Mucosa of stomach (tissue), 1 donor: ENCODE measurements at regions not wholly inside any gene's neighbourhood (a gene's known extent, or its start where the extent isn't known, plus 50 kb on each side); places are given as distances from the start of the nearest gene placed in this dataset.

ENCODE experiments used
- H3K27me3 ChIP-seq: one replicate; pipeline ENCODE4 v1.7.0; 2013; ENCODE audit warnings: mild to moderate bottlenecking, low read length; ENCODE audit not compliant: control insufficient read depth, insufficient read depth
- H3K36me3 ChIP-seq: one replicate; pipeline ENCODE4 v1.7.0; 2013; ENCODE audit warnings: low read length; ENCODE audit not compliant: control insufficient read depth, insufficient read depth
- H3K4me1 ChIP-seq: one replicate; pipeline ENCODE4 v1.7.0; 2013; ENCODE audit warnings: mild to moderate bottlenecking, low read length; ENCODE audit not compliant: control insufficient read depth, insufficient read depth
- H3K4me3 ChIP-seq: one replicate; pipeline ENCODE4 v1.7.0; 2013; ENCODE audit warnings: low read length
- H3K9ac ChIP-seq: one replicate; pipeline ENCODE4 v1.7.0; 2013; ENCODE audit warnings: mild to moderate bottlenecking, low read length, moderate library complexity
- H3K9me3 ChIP-seq: one replicate; pipeline ENCODE4 v1.7.0; 2013; ENCODE audit warnings: mild to moderate bottlenecking, low read length, moderate library complexity; ENCODE audit not compliant: control insufficient read depth
- donor health status: Pancreatic carcinoma.

DNA sequence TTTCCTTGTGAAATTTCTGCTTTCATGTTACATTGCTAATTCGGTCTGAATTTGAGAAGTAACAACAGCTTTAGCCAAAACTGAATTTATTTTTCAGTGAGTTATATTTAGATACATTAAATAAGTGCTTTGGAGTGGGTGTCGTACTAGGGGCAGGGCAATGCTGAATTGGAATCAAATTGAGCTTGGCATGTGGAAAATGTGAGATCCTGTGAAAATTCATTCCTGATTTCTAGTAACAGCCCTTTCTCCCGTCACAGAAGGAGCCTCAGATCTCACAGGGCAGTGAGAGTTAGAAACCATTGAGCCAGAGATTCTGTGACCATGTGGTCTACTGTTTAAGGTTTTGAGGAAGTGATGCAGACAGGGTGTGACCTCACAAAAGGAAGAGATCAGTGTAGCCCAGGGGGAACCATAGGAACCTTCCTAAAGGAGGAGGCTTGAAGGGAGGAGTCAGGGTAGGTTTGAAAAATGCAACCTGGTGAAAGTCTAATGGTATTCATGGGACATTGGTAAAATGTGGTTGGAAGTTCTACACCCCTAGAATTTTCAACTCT lies 1136.8 kb downstream of the AACS start:
- Histone ChIP-seq H3K4me3 (no peak overlapping the region), H3K9ac (no peak overlapping the region), H3K27me3 (no peaks in the 10 kb centered on the region), H3K36me3 (no peaks in the 10 kb centered on the region), H3K4me1 (no peaks in the 10 kb centered on the region), H3K9me3 (no peaks in the 10 kb centered on the region)

DNA sequence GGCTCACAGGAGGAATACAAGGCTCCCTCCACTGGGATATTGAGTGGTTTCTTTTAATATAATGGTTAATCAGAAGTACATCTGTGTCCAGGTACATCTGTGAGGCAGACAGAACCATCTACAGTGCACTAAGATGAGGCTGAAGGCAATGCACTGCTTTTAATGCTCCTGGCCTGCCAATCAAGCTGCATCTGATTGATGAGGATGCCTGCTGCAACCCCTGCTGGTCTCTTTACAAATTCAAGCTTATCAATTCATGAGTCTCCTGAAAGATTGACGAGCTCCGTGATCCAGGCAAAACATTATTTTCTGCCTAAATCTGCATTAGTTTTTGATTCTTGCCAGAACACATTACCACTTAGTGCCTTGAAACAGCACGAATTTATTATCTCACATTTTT lies 1139.1 kb downstream of the AACS start:
- no peaks in the 10 kb centered on the region for H3K27me3 ChIP-seq
- H3K4me1 ChIP-seq = no peaks in the 10 kb centered on the region
- no peaks in the 10 kb centered on the region for H3K9me3 ChIP-seq
- H3K36me3 ChIP-seq = no peaks in the 10 kb centered on the region
- no peak overlapping the region for H3K4me3 ChIP-seq
- no peak overlapping the region for H3K9ac ChIP-seq

DNA sequence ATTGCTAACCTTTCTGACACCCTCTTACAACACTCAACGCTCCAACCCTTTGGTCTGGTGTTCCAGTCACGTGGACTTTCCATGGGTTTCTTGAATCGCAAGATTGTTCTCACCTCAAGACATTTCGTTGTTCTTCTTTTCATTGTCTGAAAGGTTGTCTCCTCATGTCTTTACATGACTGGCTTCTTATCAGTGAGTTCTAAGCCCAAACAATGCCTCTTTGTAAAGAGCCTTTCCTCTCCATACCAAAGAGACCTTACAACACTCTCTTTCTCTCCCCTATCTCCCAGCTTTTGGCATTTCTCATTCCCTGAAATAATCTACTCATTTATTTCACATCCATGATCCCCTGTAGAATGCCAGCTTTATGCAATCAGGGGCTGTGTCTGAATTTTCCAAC lies 1144.8 kb downstream of the AACS start:
- Histone ChIP-seq H3K27me3 (no peaks in the 10 kb centered on the region), H3K36me3 (no peaks in the 10 kb centered on the region), H3K9me3 (no peaks in the 10 kb centered on the region), H3K4me3 (no peak overlapping the region), H3K9ac (no peak overlapping the region), H3K4me1 (no peaks in the 10 kb centered on the region)

DNA sequence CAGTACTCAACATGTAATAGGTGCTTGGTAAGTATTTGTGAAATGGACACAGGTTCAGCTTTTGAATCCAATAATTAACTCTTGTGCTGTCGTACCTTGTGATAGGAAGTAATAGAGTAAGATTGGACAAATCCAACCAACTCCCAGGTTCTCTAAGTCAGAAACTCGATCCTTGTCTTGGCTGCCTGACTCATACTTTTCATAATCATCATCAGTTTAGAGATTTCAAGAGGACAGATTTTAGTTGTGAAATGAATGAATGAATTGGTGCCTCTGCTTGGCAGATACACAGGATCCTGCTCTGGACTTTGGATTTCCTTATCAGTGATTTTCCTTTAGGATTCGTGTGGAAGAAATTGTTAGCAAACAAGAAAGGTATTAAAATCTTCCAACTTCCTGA lies 1145.2 kb downstream of the AACS start:
- no peaks in the 10 kb centered on the region for H3K9me3 ChIP-seq
- no peaks in the 10 kb centered on the region for H3K27me3 ChIP-seq
- no peaks in the 10 kb centered on the region for H3K36me3 ChIP-seq
- no peak overlapping the region for H3K9ac ChIP-seq
- H3K4me1 ChIP-seq = no peaks in the 10 kb centered on the region
- H3K4me3 ChIP-seq = no peak overlapping the region

DNA sequence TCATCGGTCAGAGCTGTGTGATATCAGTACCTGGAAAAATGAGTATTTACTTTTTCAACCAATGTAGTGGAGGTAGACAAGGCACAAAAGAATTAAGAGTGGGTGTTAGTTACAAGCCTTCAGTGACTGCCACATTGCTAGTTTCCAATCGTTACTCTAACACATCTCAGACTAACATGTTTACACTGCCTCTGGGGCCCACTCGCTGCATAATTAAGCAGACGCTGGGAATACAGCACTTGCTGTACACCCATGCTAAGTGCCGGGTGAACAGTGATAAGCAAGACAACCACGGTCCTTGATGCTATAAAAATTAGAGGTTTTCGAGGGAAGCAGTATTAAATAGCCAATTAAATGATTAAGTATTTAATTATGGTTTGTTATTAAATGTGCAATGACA lies 1147.6 kb downstream of the AACS start:
- H3K9me3 ChIP-seq = no peaks in the 10 kb centered on the region
- H3K4me3 ChIP-seq = no peak overlapping the region
- H3K27me3 ChIP-seq = no peaks in the 10 kb centered on the region
- no peaks in the 10 kb centered on the region for H3K4me1 ChIP-seq
- no peaks in the 10 kb centered on the region for H3K36me3 ChIP-seq
- no peak overlapping the region for H3K9ac ChIP-seq

DNA sequence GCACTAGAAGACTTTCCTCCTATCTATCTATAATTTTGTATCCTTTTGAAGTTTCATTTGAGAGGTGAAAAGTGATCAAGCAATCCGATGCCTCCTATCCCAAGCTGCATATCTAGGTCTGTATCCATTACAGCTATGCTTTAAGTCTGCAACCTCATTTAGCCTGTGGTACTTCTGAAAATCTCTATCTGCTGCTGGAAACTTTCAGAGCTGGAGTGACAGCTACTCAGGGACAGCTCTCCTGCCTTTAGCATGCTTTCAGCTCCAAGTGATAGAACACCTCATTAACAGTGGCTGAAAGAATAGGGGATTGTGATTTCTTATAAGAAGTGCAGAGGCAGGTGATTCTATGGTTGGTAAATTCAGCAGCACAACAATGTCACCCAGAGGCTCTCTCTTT lies 1153.5 kb downstream of the AACS start:
- H3K4me3 ChIP-seq = no peak overlapping the region
- no peaks in the 10 kb centered on the region for H3K36me3 ChIP-seq
- no peaks in the 10 kb centered on the region for H3K4me1 ChIP-seq
- H3K27me3 ChIP-seq = no peaks in the 10 kb centered on the region
- H3K9ac ChIP-seq = no peak overlapping the region
- H3K9me3 ChIP-seq = no peaks in the 10 kb centered on the region

DNA sequence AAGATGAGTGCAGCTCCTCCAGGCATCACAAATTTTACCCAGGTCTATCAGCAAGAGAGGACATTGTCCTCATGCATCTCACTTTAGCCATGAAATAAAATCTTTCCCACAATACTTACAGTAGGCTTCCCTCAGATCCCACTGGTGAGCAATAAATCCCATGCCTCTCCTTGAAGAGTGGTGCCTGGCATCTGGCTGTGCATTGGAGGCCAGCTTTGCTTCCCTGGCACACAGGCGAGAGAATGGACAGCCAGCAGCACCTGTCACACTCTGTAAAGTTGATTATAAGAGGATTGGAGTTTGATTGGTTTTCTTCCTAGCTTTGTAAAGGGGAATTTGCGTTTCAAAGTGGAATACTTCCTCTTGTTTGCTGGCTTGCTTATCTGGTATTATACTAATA lies 1153.9 kb downstream of the AACS start:
- Histone ChIP-seq H3K27me3 (no peaks in the 10 kb centered on the region), H3K9me3 (no peaks in the 10 kb centered on the region), H3K9ac (no peak overlapping the region), H3K36me3 (no peaks in the 10 kb centered on the region), H3K4me3 (no peak overlapping the region), H3K4me1 (no peaks in the 10 kb centered on the region)

DNA sequence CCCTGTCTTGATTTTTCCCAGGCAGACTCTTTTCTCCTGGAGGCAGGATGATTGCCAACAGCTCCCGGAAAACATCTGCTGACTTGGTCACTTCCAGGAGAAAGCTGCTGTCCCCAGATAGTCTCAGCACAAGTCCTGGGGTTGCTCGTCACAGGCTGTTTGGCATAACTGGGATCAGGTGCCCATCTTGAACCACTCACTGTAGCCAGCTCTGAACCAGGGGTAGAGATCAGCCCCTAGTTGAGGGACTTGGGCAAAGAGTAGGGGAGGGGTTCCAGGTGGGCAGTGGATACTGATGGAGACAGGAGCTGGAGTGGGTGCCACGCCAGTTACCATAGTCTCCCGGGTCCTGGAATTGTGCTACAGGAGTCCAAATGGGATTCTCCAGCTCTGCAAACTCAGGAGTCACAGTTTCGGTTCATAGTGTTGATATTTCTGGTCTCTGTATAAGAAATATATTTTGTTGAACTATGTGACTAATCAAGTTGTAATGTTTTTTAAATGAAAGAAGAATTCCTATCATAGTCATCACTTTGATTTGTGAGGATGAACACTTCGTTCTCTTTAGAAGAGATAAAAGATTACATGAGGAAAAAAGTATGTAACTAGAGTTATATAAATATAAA lies 1154.5 kb downstream of the AACS start:
- H3K27me3 ChIP-seq = no peaks in the 10 kb centered on the region
- H3K9ac ChIP-seq = no peak overlapping the region
- H3K9me3 ChIP-seq = no peaks in the 10 kb centered on the region

DNA sequence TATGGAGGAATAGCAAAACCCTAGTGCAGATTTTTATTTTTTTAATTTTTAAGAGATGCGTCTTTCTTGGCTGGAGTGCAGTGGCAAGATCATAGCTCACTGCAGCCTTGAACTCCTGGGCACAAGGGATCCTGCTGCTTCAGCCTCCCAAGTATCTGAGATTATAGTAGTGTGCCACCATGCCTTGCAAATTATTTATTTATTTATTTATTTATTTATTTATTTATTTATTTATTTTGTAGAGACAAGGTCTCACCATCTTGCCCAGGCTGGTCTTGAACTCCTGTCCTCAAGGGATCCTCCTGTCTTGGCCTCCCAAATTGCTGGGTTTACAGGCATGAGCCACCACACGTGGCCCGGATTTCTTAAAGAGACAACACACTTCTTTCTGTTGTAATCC lies 1158.8 kb downstream of the AACS start:
- H3K4me3 ChIP-seq = no peak overlapping the region
- H3K36me3 ChIP-seq = no peaks in the 10 kb centered on the region
- no peak overlapping the region for H3K9ac ChIP-seq
- H3K9me3 ChIP-seq = no peaks in the 10 kb centered on the region
- H3K27me3 ChIP-seq = no peaks in the 10 kb centered on the region
- no peaks in the 10 kb centered on the region for H3K4me1 ChIP-seq

More for the DNA sequence above, 1154.5 kb downstream of the AACS start:
- Histone ChIP-seq H3K36me3 (no peaks in the 10 kb centered on the region), H3K4me3 (no peak overlapping the region), H3K4me1 (no peaks in the 10 kb centered on the region)

DNA sequence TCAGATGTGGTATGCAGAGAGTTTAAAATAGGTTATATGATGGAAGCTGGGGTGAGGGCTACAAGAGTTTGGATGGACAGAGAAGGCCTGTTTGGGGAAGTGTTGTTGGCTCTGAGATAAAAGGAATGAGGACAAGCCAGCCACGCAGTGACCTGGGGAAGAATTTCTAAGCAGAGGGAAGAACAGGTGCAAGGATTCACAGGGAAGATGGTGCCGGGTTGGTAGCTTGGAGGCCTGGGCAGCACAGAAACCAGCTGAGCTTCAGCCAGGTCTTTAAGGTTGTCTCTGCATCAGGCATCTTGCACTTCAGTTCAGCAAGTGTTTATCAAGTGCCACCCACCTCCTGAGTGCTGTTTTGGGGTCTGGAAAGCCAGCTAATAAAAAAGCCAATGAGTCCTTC lies 1163.7 kb downstream of the AACS start:
- Histone ChIP-seq H3K9ac (no peak overlapping the region), H3K27me3 (no peaks in the 10 kb centered on the region), H3K4me3 (no peak overlapping the region), H3K9me3 (no peaks in the 10 kb centered on the region), H3K36me3 (no peaks in the 10 kb centered on the region), H3K4me1 (no peaks in the 10 kb centered on the region)

DNA sequence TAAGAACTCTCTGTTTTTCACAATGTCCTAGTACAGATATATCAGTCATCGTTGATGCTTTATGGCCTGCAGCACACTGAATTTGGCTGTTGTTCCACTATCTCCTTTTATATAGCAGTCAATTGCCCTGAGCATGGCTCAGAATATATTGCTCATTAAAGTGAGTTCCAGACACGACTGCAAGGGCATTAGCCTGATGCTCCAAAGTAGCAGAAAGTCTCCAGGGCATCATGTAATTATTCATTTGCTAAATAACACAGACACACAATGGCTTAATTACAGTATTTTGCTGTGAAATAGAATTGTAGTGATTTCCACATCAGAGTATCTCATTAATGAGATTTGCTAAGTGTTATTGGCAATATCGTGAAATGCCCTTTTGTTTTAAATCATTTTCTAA lies 1167.5 kb downstream of the AACS start:
- H3K9me3 ChIP-seq = no peaks in the 10 kb centered on the region
- H3K4me1 ChIP-seq = no peaks in the 10 kb centered on the region
- H3K27me3 ChIP-seq = no peaks in the 10 kb centered on the region
- H3K9ac ChIP-seq = no peak overlapping the region
- H3K4me3 ChIP-seq = no peak overlapping the region
- no peaks in the 10 kb centered on the region for H3K36me3 ChIP-seq

DNA sequence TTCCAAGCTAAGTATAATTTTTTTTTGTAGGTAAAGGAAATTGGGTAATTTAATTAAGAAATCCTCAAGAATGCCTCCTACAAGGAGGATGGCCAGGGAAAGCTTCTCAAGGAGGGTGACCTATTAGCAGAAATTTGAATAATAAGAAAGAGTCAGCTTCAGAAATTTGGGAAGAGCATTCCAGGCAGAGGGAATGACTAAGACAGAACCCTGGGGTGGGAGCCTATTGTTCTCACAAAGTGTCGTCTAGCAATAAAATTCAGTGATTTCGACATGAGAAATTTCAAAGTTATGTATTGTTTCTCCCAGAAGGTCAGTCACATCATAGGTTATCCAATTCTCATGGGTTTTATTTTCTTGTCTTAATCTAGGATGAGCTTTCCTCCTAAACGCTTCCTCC lies 1168.4 kb downstream of the AACS start:
- Histone ChIP-seq H3K27me3 (no peaks in the 10 kb centered on the region), H3K4me3 (no peak overlapping the region), H3K4me1 (no peaks in the 10 kb centered on the region), H3K36me3 (no peaks in the 10 kb centered on the region), H3K9ac (no peak overlapping the region), H3K9me3 (no peaks in the 10 kb centered on the region)
